Activated naive CD8-positive, alpha-beta T cell treated with anti-CD3 and anti-CD28 coated beads, Interleukin-2, amount 10 ng/mL, durations not matched to agents 7 days and 5 days (primary cell): ENCODE measurements at regions not wholly inside any gene's neighbourhood (a gene's known extent, or its start where the extent isn't known, plus 50 kb on each side); places are given as distances from the start of the nearest gene placed in this dataset.

Experiments
- ATAC-seq: fragments of 150-1000 bp; cut with Tn5 transposase; one replicate; pipeline ENCODE4 v1.10.0; 2021; ENCODE audit warnings: low read depth, moderate library complexity
- POLR2A ChIA-PET: fragments of 350-600 bp; sonication (Branson Sonifier 250); formaldehyde crosslinking; loops from one replicate; lab custom pipeline; 2021; ENCODE audit warnings: antibody characterized with exemption; lab: Charles Lee
- DNase-seq: peaks from one replicate; pipeline ENCODE4 v3.0.0; 2021
- H3K27ac Mint-ChIP-seq: one replicate; pipeline ENCODE4 v1.8.0; 2022; ENCODE audit warnings: mild to moderate bottlenecking, mixed read lengths
- H3K27me3 Mint-ChIP-seq: one replicate; pipeline ENCODE4 v1.8.0; 2022; ENCODE audit warnings: mild to moderate bottlenecking, moderate library complexity, mixed read lengths
- H3K36me3 Mint-ChIP-seq: one replicate; pipeline ENCODE4 v1.8.0; 2021; ENCODE audit warnings: mild to moderate bottlenecking, mixed read lengths
- H3K4me1 Mint-ChIP-seq: one replicate; pipeline ENCODE4 v1.8.0; 2021; ENCODE audit warnings: mixed read lengths
- H3K4me3 Mint-ChIP-seq: one replicate; pipeline ENCODE4 v1.8.0; 2022; ENCODE audit warnings: mild to moderate bottlenecking, moderate library complexity, mixed read lengths
- H3K9me3 Mint-ChIP-seq: one replicate; pipeline ENCODE4 v1.8.0; 2021; ENCODE audit warnings: mixed read lengths

GRCh38 chr20:57043091-57043490, 223.3 kb downstream of the BMP7 start:
- no peaks in the 10 kb centered on the region for H3K36me3 Mint-ChIP-seq

DNA sequence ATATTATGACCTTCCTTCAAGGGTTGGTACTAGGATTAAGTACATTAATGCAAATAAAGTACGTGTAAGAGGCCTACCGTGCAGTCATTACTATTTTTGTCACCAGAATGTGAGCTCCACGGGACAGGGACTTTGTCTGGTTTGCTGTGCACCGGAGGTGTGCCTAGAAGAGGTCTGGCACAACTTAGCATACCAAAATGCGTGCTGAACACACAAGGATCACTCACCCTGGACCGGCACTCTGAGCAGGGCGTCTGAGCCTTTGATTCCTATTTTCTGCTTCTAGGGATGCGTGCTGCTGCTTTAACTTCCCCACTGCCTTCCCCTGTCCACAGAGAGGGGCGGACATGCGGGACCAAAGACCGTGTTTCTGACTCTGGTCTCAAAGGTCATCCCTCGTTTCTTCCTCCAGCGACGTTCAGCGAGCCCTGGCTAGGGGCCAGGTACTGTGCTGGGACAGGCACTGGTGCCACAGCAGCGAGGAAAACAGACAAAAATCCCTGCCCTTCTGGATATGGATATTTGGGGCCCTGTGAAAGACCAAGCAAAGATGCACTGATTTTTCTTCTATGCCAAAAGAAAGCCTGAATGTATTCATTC, 222.7 kb downstream of the BMP7 start:
- Mint-ChIP-seq H3K27ac (no peak overlapping the region), H3K4me3 (no peak overlapping the region), H3K27me3 (peaks cover 2% of the 10 kb centered on the region), H3K4me1 (no peaks in the 10 kb centered on the region), H3K36me3 (no peaks in the 10 kb centered on the region), H3K9me3 (no peaks in the 10 kb centered on the region)
- DNase-seq (no peak), ATAC-seq (no peak)
- POLR2A ChIA-PET: no interaction called here

More at GRCh38 chr20:57043091-57043490, 223.3 kb downstream of the BMP7 start:
- no peak for ATAC-seq
- Mint-ChIP-seq H3K4me1 (no peaks in the 10 kb centered on the region), H3K27me3 (peaks cover 2% of the 10 kb centered on the region), H3K27ac (no peak overlapping the region), H3K4me3 (no peak overlapping the region), H3K9me3 (no peaks in the 10 kb centered on the region)
- no peak for DNase-seq
- POLR2A ChIA-PET: no interaction called here

- no peaks in the 10 kb centered on the region for H3K9me3 Mint-ChIP-seq
- no peak overlapping the region for H3K27ac Mint-ChIP-seq
- ATAC-seq (no peak), DNase-seq (no peak)
- POLR2A ChIA-PET: no interaction called here
- no peaks in the 10 kb centered on the region for H3K4me1 Mint-ChIP-seq
- H3K36me3 Mint-ChIP-seq: no peaks in the 10 kb centered on the region
- H3K4me3 Mint-ChIP-seq: no peak overlapping the region
- peaks cover 2% of the 10 kb centered on the region for H3K27me3 Mint-ChIP-seq
Measured at GRCh38 chr20:57047281-57048026, 219.0 kb downstream of the BMP7 start.

DNA sequence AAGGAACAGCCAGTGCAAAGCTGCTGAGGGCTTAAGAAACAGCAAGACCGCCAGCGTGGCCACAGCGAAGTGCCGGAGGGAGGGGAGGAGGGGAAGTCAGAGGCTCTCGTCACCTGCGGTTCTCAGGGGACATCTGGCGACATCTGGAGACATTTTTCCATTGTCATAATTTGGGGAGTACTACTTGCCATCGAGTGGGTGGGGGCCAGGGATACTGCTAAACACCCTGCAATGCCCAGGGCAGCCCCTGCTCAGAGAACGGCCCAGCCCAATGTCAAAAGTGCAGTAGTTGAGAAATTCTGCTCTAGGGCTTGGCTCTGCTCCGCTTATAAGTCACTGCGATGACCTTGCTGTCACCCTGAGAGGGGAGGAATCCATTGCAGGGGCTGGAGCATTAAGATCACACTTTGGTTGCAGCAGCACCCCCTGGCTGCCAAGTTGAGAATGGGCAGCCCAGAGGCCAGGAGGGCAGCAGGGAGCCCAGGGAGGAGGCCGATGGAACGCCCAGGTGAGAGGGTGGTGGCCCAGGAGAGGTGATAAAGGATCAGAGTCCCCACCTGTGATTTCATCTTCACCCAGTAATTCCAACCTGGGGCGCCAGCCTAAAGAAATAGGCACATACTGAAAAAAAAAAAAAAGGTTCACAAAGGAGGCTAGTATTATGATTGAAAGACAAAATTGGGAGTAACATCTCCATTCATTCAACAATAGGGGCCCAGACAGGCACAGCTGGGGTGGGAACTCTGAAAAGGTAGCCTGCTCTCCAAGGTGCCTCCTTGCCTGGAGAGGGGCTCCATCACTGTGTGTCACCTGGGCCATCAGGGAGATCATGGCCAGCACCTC, 218.2 kb downstream of the BMP7 start:
- peaks cover 2% of the 10 kb centered on the region for H3K9me3 Mint-ChIP-seq
- no peak overlapping the region for H3K4me3 Mint-ChIP-seq
- POLR2A ChIA-PET: no interaction called here
- H3K4me1 Mint-ChIP-seq: no peaks in the 10 kb centered on the region
- H3K27me3 Mint-ChIP-seq: peaks cover 2% of the 10 kb centered on the region
- DNase-seq: no peak
- H3K27ac Mint-ChIP-seq: no peak overlapping the region
- ATAC-seq: peak; percentile 52
- no peaks in the 10 kb centered on the region for H3K36me3 Mint-ChIP-seq

DNA sequence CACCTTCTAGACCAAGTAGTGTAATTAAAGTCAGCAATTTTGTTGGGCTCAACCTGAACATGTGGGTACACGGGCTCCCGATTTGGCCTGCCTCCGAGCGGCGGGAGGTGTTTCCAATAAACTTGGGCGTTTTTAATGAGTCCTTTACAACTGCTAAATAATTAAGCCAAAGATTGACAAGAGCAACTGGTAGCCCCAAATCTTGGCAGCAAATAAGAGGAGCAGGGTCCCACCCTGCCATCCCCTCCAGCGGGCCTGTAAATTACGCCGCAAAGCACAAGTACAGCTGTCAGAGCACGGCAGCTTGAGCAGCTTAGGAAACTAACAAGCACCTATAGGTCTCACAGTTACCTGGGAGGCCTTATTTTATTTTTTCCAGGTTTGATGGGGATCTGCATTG, 217.1 kb downstream of the BMP7 start:
- peaks cover 3% of the 10 kb centered on the region for H3K9me3 Mint-ChIP-seq
- ATAC-seq (no peak), DNase-seq (no peak)
- H3K27me3 Mint-ChIP-seq: peaks cover 2% of the 10 kb centered on the region
- no peaks in the 10 kb centered on the region for H3K36me3 Mint-ChIP-seq
- no peaks in the 10 kb centered on the region for H3K4me1 Mint-ChIP-seq
- H3K27ac Mint-ChIP-seq: no peak overlapping the region
- POLR2A ChIA-PET: no interaction called here
- H3K4me3 Mint-ChIP-seq: no peak overlapping the region

DNA sequence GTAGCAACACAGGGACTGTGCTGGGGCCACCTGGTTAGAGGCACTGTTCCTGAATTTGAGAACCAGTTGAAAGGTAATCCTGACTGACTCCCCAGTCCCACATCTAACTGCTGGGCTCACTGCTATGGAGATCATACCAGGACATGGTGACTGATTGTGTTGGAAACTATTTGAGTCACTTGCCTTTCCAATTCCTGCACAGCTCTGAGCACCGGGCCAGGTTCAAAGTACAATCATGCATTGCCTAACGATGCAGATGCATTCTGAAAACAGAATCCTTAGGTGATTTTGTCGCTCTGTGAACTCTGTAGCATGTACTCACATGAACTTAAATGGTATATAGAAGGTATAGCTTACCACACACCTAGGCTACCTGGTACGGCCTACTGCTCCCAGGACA, 215.3 kb downstream of the BMP7 start:
- H3K4me1 Mint-ChIP-seq: no peaks in the 10 kb centered on the region
- peaks cover under 1% of the 10 kb centered on the region for H3K27me3 Mint-ChIP-seq
- POLR2A ChIA-PET: no interaction called here
- ATAC-seq (no peak), DNase-seq (no peak)
- no peak overlapping the region for H3K27ac Mint-ChIP-seq
- H3K36me3 Mint-ChIP-seq: no peaks in the 10 kb centered on the region
- H3K4me3 Mint-ChIP-seq: no peak overlapping the region
- peaks cover 3% of the 10 kb centered on the region for H3K9me3 Mint-ChIP-seq

GRCh38 chr20:57053067-57053466, 213.4 kb downstream of the BMP7 start:
- H3K36me3 Mint-ChIP-seq: no peaks in the 10 kb centered on the region
- POLR2A ChIA-PET: no interaction called here
- no peaks in the 10 kb centered on the region for H3K4me1 Mint-ChIP-seq

GRCh38 chr20:57053793-57054552, 212.5 kb downstream of the BMP7 start:
- ATAC-seq (no peak), DNase-seq (no peak)
- Mint-ChIP-seq H3K4me3 (no peak overlapping the region), H3K27me3 (peaks cover 7% of the 10 kb centered on the region), H3K9me3 (peaks cover 3% of the 10 kb centered on the region), H3K4me1 (peaks cover 1% of the 10 kb centered on the region), H3K36me3 (no peaks in the 10 kb centered on the region), H3K27ac (no peak overlapping the region)
- POLR2A ChIA-PET: no interaction called here

More at GRCh38 chr20:57053067-57053466, 213.4 kb downstream of the BMP7 start:
- ATAC-seq (no peak), DNase-seq (no peak)
- Mint-ChIP-seq H3K27me3 (peaks cover 5% of the 10 kb centered on the region), H3K9me3 (peaks cover 3% of the 10 kb centered on the region), H3K4me3 (no peak overlapping the region), H3K27ac (no peak overlapping the region)

GRCh38 chr20:57055345-57055744, 211.1 kb downstream of the BMP7 start:
- Mint-ChIP-seq H3K4me1 (peaks cover 1% of the 10 kb centered on the region), H3K27me3 (peaks cover 15% of the 10 kb centered on the region), H3K27ac (no peak overlapping the region), H3K4me3 (no peak overlapping the region), H3K9me3 (peaks cover 3% of the 10 kb centered on the region), H3K36me3 (no peaks in the 10 kb centered on the region)
- POLR2A ChIA-PET: no interaction called here
- no peak for ATAC-seq
- DNase-seq: no peak

GRCh38 chr20:57056651-57057050, 209.8 kb downstream of the BMP7 start:
- Mint-ChIP-seq H3K4me1 (peaks cover 1% of the 10 kb centered on the region), H3K4me3 (no peak overlapping the region), H3K27me3 (peaks cover 20% of the 10 kb centered on the region), H3K27ac (no peak overlapping the region), H3K36me3 (no peaks in the 10 kb centered on the region), H3K9me3 (peaks cover 3% of the 10 kb centered on the region)
- ATAC-seq (no peak), DNase-seq (no peak)
- POLR2A ChIA-PET: no interaction called here

DNA sequence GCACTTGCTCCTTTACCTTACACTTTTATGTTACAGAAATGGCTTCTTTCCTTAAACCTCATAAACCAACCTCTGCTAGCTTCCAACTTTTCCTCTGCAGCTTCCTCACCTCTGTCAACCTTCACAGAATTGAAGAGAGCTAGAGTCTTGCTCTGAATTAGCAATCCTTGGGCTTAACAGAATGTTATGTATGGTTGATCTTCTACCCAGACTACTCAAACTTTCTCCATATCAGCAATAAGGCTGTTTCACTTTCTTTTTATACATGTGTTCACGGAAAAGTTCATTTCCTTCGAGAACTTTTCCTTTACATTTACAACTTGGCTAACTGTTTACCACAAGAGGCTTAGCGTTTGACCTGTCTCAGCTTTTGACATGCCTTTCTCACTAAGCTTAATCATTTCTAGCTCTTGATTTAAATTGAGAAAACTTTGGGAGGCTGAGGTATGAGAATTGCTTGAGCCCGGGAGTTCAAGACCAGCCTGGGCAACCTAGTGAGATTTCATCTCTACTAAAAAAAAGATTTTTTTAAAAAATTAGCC, 207.3 kb downstream of the BMP7 start:
- ATAC-seq: no peak
- no peak for DNase-seq
- H3K27me3 Mint-ChIP-seq: peaks cover 22% of the 10 kb centered on the region
- no peaks in the 10 kb centered on the region for H3K9me3 Mint-ChIP-seq
- H3K36me3 Mint-ChIP-seq: no peaks in the 10 kb centered on the region
- H3K4me3 Mint-ChIP-seq: no peak overlapping the region
- H3K4me1 Mint-ChIP-seq: peaks cover 1% of the 10 kb centered on the region
- POLR2A ChIA-PET: no interaction called here
- no peak overlapping the region for H3K27ac Mint-ChIP-seq

GRCh38 chr20:57060407-57061050, 205.9 kb downstream of the BMP7 start:
- ATAC-seq: no peak
- POLR2A ChIA-PET: no interaction called here
- peaks cover 1% of the 10 kb centered on the region for H3K4me1 Mint-ChIP-seq
- no peak overlapping the region for H3K27ac Mint-ChIP-seq
- peaks cover 22% of the 10 kb centered on the region for H3K27me3 Mint-ChIP-seq
- H3K4me3 Mint-ChIP-seq: no peak overlapping the region
- no peaks in the 10 kb centered on the region for H3K36me3 Mint-ChIP-seq
- no peak for DNase-seq
- H3K9me3 Mint-ChIP-seq: no peaks in the 10 kb centered on the region
